Tibial nerve (tissue), 4 donors: ENCODE measurements at regions not wholly inside any gene's neighbourhood (a gene's known extent, or its start where the extent isn't known, plus 50 kb on each side); places are given as distances from the start of the nearest gene placed in this dataset.
"Not testable (repeated sequence)": the region's sequence is repeated elsewhere in the genome, so short reads cannot be mapped to it uniquely, and the experiment has no call there.

Source experiments
- DNase-seq, 2 donors: peaks; one replicate each; pipeline ENCODE4 v3.0.0-alpha.2; 2019; ENCODE audit warnings: low spot score in 2 of 2
- H3K27ac ChIP-seq, 4 donors: fragments of 200-600 bp; sonication (generic) in 3 of 4; one replicate each; pipeline ENCODE4 v1.5.1; 2017 to 2019; ENCODE audit warnings: mild to moderate bottlenecking in 1 of 4
- H3K27me3 ChIP-seq, 2 donors: fragments of 200-600 bp; sonication (generic) in 1 of 2; one replicate each; pipeline versions ENCODE4 v1.5.1 to v1.6.0; 2017 to 2019
- H3K36me3 ChIP-seq, 3 donors: fragments of 200-600 bp; sonication (generic); one replicate each; pipeline ENCODE4 v1.5.1; 2018 to 2019
- H3K4me1 ChIP-seq, 4 donors: fragments of 200-600 bp; sonication (generic) in 3 of 4; one replicate each; pipeline ENCODE4 v1.5.1; 2017 to 2019
- H3K4me3 ChIP-seq, 4 donors: fragments of 200-600 bp; sonication (generic) in 3 of 4; one replicate each; pipeline ENCODE4 v1.5.1; 2017 to 2019; ENCODE audit warnings: mild to moderate bottlenecking in 1 of 4, moderate library complexity in 1 of 4
- H3K9me3 ChIP-seq, 4 donors: fragments of 200-600 bp; sonication (generic) in 3 of 4; one replicate each; pipeline ENCODE4 v1.5.1; 2017 to 2019
- EP300 ChIP-seq, 2 donors: sonication (generic); formaldehyde crosslinking; IDR thresholded peaks; one replicate each; pipeline ENCODE4 v1.6.1; 2017; ENCODE audit warnings: antibody characterized with exemption in 2 of 2, mild to moderate bottlenecking in 1 of 2
- POLR2A ChIP-seq, 2 donors: fragments of 450-650 bp; IDR thresholded peaks; one replicate each; pipeline ENCODE4 v1.6.1; 2017; ENCODE audit warnings: antibody characterized with exemption in 2 of 2, mild to moderate bottlenecking in 2 of 2, moderate library complexity in 2 of 2
- WGBS, 2 donors: methylation state at CpG; one replicate each; pipeline ENCODE4 v1.1.5; 2018; 5-methylcytosine and 5-hydroxymethylcytosine counted together
- TF ChIP-seq, protein P1 (sequence below), 5 experiments: fragments of 200-600 bp in 3 of 5; fragments of 450-650 bp in 2 of 5; sonication (generic) in 3 of 5; IDR thresholded peaks; one replicate each; pipeline ENCODE4 v1.5.1; 2016 to 2019; ENCODE audit warnings: antibody characterized with exemption in 5 of 5, mild to moderate bottlenecking in 3 of 5, moderate library complexity in 2 of 5

DNA sequence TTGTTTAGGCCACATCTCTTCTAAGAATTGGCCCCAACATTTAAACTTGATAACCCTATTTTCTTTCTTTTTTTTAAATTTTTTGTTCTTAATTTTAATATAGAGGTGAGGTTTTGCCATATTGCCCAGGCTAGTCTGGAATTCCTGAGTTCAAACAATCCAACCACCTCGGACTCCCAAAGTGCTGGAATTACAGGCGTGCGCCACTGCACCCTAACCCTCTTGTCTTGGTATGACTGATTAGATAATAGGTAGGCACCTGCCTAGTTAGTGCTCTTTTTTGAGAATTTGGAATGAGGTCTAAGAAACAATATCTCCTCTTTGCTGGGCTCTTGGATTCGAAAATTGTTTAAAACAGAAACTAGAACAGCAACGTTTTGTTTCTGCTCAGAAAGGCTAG, 116.4 kb upstream of the GOLGA6L6 start:
- no peak for DNase-seq
- Histone ChIP-seq H3K36me3 (no peaks in the 10 kb centered on the region), H3K4me3 (no peak overlapping the region), H3K27ac (no peak overlapping the region), H3K4me1 (no peaks in the 10 kb centered on the region), H3K9me3 (no peaks in the 10 kb centered on the region), H3K27me3 (no peaks in the 10 kb centered on the region)
- TF ChIP-seq, protein P1, sequence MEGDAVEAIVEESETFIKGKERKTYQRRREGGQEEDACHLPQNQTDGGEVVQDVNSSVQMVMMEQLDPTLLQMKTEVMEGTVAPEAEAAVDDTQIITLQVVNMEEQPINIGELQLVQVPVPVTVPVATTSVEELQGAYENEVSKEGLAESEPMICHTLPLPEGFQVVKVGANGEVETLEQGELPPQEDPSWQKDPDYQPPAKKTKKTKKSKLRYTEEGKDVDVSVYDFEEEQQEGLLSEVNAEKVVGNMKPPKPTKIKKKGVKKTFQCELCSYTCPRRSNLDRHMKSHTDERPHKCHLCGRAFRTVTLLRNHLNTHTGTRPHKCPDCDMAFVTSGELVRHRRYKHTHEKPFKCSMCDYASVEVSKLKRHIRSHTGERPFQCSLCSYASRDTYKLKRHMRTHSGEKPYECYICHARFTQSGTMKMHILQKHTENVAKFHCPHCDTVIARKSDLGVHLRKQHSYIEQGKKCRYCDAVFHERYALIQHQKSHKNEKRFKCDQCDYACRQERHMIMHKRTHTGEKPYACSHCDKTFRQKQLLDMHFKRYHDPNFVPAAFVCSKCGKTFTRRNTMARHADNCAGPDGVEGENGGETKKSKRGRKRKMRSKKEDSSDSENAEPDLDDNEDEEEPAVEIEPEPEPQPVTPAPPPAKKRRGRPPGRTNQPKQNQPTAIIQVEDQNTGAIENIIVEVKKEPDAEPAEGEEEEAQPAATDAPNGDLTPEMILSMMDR (IDR thresholded peaks at IDR 0.05): no peak
- TF ChIP-seq POLR2A (IDR thresholded peaks at IDR 0.05): no peak
- TF ChIP-seq EP300 (IDR thresholded peaks at IDR 0.05): no peak
- 51 to 65% methylated on average over 5 of the region's 5 CpGs for WGBS, 2 donors

DNA sequence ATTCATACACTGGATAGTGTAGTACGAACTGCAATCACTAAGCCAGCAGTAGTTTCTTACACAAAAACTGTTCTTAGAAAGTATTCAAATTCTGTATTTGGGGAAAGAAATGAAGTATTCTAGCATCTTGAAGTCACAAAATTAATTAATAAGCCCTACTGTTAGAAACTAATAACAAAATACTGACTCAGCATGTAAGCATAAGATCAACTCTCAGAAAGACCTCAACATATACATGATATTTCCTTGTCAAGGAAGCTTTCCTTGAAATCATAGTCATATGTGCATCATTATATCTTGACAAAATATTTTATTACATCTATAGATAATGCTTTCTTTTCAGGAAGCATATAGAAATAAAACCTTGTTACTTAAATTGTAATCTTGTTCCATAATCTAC, 115.5 kb upstream of the GOLGA6L6 start:
- no peak overlapping the region for H3K4me3 ChIP-seq
- no peak overlapping the region for H3K27ac ChIP-seq
- 82 to 93% methylated on average over 1 of the region's 1 CpG for WGBS, 2 donors
- no peak for DNase-seq
- H3K27me3 ChIP-seq: no peaks in the 10 kb centered on the region
- H3K36me3 ChIP-seq: no peaks in the 10 kb centered on the region
- H3K4me1 ChIP-seq: no peaks in the 10 kb centered on the region
- TF ChIP-seq, protein P1 (IDR thresholded peaks at IDR 0.05): no peak
- TF ChIP-seq POLR2A (IDR thresholded peaks at IDR 0.05): no peak
- TF ChIP-seq EP300 (IDR thresholded peaks at IDR 0.05): no peak
- H3K9me3 ChIP-seq: no peaks in the 10 kb centered on the region

DNA sequence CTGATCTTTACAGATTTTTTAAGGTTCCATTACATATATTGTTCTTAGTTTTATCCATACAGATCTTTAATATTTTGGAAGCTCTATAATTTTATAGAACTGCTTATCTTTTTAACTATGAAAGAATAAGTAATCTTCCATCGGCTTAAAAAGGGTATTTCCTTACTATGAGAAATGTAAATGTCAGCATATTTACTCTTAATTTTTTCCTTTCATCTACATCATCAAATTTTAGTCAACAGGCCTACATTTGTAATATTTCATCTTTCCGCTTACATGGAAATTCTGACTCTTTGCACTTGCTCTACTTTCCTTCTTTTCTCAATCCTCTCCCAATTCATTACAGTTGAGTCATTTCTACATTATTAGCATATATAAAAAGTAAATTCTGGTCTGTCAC, 111.3 kb upstream of the GOLGA6L6 start:
- Histone ChIP-seq H3K4me1 (no peaks in the 10 kb centered on the region), H3K4me3 (no peak overlapping the region), H3K27ac (no peak overlapping the region), H3K36me3 (no peaks in the 10 kb centered on the region), H3K9me3 (no peaks in the 10 kb centered on the region), H3K27me3 (no peaks in the 10 kb centered on the region)
- no peak for DNase-seq
- WGBS, 2 donors: 82 to 85% methylated on average over 2 of the region's 2 CpGs
- no peak for TF ChIP-seq POLR2A (IDR thresholded peaks at IDR 0.05)
- no peak for TF ChIP-seq EP300 (IDR thresholded peaks at IDR 0.05)
- TF ChIP-seq, protein P1 (IDR thresholded peaks at IDR 0.05): no peak

DNA sequence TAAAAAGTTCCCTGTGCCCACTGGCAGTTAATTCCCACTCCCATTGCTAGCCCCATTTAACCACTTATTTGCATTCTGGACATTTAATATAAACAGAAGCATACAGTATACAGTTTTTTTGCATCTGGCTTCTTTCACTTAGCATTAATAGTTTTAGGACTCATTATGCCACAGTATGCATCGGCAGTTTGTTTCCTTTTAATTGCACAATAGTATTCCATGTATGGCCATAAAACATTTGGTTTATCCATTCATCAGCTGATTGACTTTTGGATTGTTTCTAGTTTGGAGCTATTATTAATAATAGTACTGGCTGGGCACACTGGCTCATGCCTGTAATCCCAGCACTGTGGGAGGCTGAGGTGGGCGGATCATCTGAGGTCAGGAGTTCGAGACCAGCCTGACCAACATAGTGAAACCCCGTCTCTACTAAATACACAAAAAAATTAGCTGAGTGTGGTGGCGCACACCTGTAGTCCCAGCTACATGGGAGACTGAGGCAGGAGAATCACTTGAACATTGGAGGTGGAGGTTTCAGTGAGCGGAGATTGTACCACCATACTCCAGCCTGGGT, 106.9 kb upstream of the GOLGA6L6 start:
- H3K9me3 ChIP-seq, H3K4me1 ChIP-seq, H3K27me3 ChIP-seq, H3K36me3 ChIP-seq, H3K4me3 ChIP-seq, DNase-seq, H3K27ac ChIP-seq: not testable (repeated sequence)
- 78 to 82% methylated on average over 6 of the region's 6 CpGs for WGBS, 2 donors

DNA sequence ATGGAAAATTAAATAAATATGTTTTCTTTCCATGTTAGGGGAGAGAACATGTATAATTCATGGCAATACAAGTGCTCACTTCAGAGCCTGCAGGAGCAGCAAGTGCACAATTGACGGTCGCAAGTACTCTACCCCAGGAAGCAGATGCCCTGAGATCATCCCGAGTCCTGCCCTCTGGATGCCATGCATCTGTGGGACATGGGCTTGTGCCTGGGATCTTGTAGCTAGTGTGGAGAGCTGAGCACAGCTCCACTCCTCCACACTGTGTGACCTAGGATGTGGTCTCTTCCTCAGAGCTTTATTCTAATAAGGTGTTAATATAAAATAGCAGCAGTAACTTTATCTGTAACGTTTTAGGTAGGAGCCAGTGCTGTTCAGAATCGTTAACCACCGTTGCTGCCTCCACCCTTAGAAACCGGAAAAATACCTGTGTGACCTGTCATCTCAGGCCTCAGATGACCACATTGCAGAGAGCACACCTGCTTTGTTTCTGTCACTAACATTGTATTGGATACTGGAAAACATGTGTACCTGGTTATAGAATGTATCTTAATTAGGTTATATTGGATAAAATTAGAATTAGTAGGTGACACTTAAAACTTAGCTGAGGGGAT, 105.0 kb upstream of the GOLGA6L6 start:
- no peaks in the 10 kb centered on the region for H3K9me3 ChIP-seq
- DNase-seq: no peak

More for the DNA sequence above, 105.0 kb upstream of the GOLGA6L6 start:
- Histone ChIP-seq H3K27me3 (no peaks in the 10 kb centered on the region), H3K27ac (no peak overlapping the region), H3K4me3 (no peak overlapping the region), H3K36me3 (no peaks in the 10 kb centered on the region), H3K4me1 (no peaks in the 10 kb centered on the region)
- TF ChIP-seq, protein P1 (IDR thresholded peaks at IDR 0.05): no peak
- TF ChIP-seq EP300 (IDR thresholded peaks at IDR 0.05): no peak
- 77 to 81% methylated on average over 7 of the region's 7 CpGs for WGBS, 2 donors
